GM21381 (cell line): ENCODE measurements at regions not wholly inside any gene's neighbourhood (a gene's known extent, or its start where the extent isn't known, plus 50 kb on each side); places are given as distances from the start of the nearest gene placed in this dataset.

Experiments
- ATAC-seq: cut with Tn5 transposase; IDR thresholded peaks from one replicate; pipeline ENCODE4 v1.9.1; 2021; ENCODE audit warnings: mild to moderate bottlenecking, moderate library complexity; ENCODE audit not compliant: unreplicated experiment

DNA sequence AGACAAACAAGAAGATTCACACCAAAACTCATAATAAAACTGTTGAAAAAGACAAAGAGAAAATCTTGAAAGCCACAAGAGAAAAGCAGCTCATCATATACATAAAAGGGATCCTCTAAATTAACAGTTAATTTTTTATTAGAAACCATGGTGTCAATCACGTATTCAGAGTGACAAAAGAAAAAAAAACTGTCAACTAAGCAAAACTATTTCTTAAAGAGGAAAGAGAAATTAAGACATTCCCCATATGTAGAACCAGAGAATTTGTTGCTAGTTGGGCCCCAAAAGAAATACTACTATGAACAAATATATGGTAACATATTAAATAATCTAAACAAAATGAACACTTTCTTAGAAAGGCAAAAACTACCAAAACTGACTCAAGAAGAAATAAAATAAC lies 74.3 kb upstream of the TENT5A start:
- ATAC-seq, result no peak

- no peak for ATAC-seq
These were observed 70.1 kb upstream of the TENT5A start for GRCh38 chr6:81822568-81822967.

DNA sequence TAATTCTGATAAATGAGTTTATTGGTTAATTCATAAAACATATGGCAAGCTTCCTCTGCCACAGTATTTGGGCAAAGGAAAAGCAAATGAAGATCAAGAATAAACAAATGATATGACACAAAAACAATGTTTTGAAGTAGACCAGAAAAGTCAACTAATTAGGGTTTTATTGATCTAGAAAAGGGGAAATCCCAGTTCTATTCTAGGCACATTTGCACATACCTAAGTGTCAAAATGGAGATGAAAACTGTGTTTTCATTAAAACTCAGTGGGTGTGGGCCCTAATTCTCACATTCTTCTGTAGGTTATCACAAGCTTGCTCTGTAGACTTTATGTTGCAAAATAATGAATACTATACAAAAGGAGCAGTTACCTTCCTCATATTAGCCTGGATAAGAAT lies 69.0 kb upstream of the TENT5A start:
- ATAC-seq, result no peak

DNA sequence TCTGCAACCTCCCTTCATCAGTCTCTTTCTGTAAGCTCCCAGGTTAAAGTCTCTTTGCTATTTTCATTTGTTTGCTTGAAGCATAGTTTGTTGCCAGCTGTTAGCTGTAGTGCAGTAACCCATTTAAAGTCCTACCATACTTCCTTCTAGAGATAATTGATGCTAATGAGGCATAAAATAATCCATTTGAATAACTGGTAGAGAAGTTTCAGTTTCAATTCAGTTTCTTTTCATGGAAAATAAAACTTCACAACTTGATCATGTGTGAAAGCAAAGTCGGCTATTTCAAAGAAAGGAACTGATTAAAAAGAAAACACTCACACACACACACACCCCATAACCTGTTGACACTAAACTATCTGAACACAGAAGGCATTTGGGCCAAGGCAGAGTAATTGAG lies 68.5 kb upstream of the TENT5A start:
- peak; percentile 47 for ATAC-seq

DNA sequence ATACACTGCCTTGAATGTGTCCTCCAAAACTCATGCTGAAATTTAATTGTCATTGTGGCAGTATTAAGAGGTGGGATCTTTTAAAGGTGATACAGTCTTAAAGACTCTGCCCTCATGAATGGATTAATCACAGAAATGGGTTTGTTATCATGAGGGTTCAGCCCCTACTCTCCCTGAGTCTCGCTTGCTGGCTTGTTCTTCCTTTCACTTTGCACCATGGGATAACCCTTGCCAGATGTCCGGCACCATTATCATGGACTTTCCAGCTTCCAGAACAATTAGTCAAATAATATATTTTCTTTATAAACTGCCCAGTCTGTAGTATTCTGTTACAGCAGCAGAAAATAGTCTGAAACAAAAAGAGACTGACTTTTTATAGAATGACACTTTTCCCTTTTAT lies 67.9 kb upstream of the TENT5A start:
- ATAC-seq, result no peak

- no peak for ATAC-seq
These were observed 67.3 kb upstream of the TENT5A start for GRCh38 chr6:81819767-81820166.

- peak; percentile 54 for ATAC-seq
These were observed 66.5 kb upstream of the TENT5A start for GRCh38 chr6:81818901-81819361.

GRCh38 chr6:81816380-81816779 lies 63.9 kb upstream of the TENT5A start:
- no peak for ATAC-seq

DNA sequence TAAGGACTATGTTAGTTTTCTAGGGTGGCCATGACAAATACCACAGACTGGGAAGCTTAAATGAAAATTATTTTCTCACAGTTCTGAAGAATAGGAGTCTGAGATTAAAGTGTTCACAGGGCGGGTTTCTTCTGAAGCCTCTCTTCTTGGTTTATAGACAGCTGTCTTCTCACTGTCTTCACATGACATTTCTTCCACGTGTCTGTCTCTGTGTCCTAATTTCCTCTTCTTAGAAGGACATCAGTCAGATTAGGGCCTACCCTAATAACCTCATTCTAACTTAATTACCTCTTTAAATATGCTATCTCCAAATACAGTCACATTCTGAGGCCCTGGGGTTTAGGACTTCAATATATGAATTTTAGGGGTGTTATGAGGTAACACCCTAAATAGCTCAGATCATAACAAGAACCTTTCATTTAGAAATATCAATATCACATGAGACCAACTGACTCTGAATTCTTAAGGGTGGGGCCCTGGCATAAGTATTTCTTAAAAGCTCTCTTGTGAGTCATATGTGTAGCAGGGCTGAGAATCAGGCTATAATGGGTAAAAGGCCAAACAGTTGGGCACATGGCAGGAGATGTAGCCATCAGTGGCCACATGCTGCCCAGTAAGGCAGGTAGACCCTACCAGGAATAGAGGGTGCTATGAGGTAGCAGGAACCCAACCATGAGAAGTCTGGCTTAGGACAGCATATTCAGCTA lies 62.0 kb upstream of the TENT5A start:
- no peak for ATAC-seq

GRCh38 chr6:81813305-81813704 lies 60.8 kb upstream of the TENT5A start:
- ATAC-seq, result no peak

- no peak for ATAC-seq
These were observed 59.9 kb upstream of the TENT5A start for GRCh38 chr6:81812401-81812800.

GRCh38 chr6:81808851-81809570 lies 56.5 kb upstream of the TENT5A start:
- ATAC-seq, result no peak

DNA sequence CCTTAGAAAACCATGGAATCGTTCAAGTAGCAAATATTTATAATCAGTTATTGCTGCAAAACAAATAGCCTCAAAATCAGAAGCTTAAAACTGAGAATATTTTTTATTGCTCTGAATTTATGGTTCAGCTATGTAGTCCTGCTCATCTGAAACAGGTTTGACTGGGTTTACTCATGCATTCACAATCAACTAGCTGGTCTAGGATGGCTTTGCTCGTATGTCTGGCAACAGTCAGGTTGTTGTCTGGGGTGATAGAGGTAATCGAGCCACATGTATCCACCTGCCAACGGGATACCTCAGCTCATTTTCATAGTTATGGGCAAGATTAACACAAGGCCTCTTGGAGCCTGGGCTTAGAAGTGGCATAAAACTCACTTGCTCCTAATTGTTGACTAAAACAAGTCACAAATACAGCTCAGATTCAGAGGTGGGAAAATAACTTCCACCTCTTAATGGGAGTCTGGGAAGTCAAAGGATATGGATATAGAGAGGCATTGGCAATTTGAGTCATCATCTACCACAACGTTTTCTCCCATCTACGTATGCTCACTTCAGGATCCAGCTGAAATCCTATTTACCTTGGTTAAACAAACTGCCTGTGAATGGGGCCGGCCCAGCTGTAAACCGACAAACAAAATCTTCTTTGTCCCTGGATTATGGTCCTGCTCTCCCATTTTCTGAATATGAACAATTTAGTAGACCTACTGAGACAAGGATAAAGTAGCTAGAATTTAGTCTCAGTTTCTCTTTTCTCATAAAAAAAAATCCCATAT lies 54.5 kb upstream of the TENT5A start:
- no peak for ATAC-seq

DNA sequence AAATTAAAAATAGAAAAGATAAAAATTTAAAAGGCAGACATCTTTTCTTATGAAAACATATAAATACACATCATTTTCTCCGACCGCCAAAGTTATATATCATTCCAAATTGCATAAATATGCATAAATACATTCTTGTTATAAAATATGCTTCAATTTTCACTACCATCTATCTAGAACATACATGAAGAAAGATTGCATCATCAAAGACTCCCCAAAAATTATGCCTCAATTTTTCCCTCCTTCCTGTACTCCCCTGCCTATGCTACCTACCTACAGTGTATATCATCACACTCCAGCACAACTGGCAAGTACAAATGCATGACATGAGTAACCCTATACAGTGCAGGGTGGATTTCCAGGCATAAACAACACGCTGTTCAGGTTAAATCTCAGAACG lies 49.9 kb upstream of the TENT5A start:
- ATAC-seq, result no peak
